ENCODE measurements at regions not wholly inside any gene's neighbourhood (a gene's known extent, or its start where the extent isn't known, plus 50 kb on each side); places are given as distances from the start of the nearest gene placed in this dataset.

DNA sequence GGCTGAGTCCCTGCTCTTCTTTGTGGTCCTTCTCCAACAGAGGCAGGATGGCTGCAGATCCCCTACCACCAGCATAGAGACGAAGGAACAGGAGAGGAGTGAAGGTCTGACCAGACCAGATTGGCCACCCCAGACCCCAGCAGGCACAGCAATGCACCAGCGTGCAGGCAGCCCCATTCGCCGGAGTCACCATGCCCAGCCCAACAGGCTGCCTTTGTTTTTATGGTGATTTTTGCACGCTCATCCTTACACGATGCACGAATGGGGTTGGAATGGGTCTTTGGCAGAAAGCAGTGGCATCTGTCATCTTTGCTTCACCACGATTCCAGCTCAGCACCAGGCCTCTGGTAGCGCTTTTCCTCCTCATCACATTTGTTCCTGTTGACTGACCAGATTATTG is 427.6 kb downstream of the INHBA start:
- TF ChIP-seq, protein P1, sequence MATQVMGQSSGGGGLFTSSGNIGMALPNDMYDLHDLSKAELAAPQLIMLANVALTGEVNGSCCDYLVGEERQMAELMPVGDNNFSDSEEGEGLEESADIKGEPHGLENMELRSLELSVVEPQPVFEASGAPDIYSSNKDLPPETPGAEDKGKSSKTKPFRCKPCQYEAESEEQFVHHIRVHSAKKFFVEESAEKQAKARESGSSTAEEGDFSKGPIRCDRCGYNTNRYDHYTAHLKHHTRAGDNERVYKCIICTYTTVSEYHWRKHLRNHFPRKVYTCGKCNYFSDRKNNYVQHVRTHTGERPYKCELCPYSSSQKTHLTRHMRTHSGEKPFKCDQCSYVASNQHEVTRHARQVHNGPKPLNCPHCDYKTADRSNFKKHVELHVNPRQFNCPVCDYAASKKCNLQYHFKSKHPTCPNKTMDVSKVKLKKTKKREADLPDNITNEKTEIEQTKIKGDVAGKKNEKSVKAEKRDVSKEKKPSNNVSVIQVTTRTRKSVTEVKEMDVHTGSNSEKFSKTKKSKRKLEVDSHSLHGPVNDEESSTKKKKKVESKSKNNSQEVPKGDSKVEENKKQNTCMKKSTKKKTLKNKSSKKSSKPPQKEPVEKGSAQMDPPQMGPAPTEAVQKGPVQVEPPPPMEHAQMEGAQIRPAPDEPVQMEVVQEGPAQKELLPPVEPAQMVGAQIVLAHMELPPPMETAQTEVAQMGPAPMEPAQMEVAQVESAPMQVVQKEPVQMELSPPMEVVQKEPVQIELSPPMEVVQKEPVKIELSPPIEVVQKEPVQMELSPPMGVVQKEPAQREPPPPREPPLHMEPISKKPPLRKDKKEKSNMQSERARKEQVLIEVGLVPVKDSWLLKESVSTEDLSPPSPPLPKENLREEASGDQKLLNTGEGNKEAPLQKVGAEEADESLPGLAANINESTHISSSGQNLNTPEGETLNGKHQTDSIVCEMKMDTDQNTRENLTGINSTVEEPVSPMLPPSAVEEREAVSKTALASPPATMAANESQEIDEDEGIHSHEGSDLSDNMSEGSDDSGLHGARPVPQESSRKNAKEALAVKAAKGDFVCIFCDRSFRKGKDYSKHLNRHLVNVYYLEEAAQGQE (IDR thresholded peaks at IDR 0.05): no peak
- TF ChIP-seq NR3C1 (IDR thresholded peaks at IDR 0.05) (no peak), JUNB (IDR thresholded peaks at IDR 0.05) (no peak)
- TF ChIP-seq, protein P2, sequence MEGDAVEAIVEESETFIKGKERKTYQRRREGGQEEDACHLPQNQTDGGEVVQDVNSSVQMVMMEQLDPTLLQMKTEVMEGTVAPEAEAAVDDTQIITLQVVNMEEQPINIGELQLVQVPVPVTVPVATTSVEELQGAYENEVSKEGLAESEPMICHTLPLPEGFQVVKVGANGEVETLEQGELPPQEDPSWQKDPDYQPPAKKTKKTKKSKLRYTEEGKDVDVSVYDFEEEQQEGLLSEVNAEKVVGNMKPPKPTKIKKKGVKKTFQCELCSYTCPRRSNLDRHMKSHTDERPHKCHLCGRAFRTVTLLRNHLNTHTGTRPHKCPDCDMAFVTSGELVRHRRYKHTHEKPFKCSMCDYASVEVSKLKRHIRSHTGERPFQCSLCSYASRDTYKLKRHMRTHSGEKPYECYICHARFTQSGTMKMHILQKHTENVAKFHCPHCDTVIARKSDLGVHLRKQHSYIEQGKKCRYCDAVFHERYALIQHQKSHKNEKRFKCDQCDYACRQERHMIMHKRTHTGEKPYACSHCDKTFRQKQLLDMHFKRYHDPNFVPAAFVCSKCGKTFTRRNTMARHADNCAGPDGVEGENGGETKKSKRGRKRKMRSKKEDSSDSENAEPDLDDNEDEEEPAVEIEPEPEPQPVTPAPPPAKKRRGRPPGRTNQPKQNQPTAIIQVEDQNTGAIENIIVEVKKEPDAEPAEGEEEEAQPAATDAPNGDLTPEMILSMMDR (IDR thresholded peaks at IDR 0.05): no peak
- TF ChIP-seq, protein P3, sequence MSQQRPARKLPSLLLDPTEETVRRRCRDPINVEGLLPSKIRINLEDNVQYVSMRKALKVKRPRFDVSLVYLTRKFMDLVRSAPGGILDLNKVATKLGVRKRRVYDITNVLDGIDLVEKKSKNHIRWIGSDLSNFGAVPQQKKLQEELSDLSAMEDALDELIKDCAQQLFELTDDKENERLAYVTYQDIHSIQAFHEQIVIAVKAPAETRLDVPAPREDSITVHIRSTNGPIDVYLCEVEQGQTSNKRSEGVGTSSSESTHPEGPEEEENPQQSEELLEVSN (IDR thresholded peaks at IDR 0.05; ENCODE audit: borderline replicate concordance, low read depth): no peak

Measured in A549 (cell line).